Karpas-422 (cell line): ENCODE measurements at regions not wholly inside any gene's neighbourhood (a gene's known extent, or its start where the extent isn't known, plus 50 kb on each side); places are given as distances from the start of the nearest gene placed in this dataset.

Experiments used
- DNase-seq: peaks from one replicate; pipeline ENCODE4 v3.0.0-alpha.2; 2015
- H2AFZ ChIP-seq: fragments of 200-600 bp; sonication (generic); 2 replicates; pipeline ENCODE4 v1.6.1; 2014; ENCODE audit warnings: antibody characterized with exemption, low read length, mixed read lengths
- H3K27ac ChIP-seq: fragments of 200-600 bp; sonication (generic); 2 replicates; pipeline ENCODE4 v1.5.1; 2014; ENCODE audit warnings: mild to moderate bottlenecking, low read length, moderate library complexity
- H3K27me3 ChIP-seq: fragments of 200-600 bp; sonication (generic); 2 replicates; pipeline ENCODE4 v1.6.1; 2014; ENCODE audit warnings: low read length, mixed read lengths
- H3K36me3 ChIP-seq: fragments of 200-600 bp; sonication (generic); 2 replicates; pipeline ENCODE4 v1.6.1; 2014; ENCODE audit warnings: low read length, mixed read lengths; ENCODE audit not compliant: insufficient read depth
- H3K4me1 ChIP-seq: fragments of 200-600 bp; sonication (generic); 2 replicates; pipeline ENCODE4 v1.6.1; 2014; ENCODE audit warnings: mild to moderate bottlenecking, low read length, mixed read lengths
- H3K4me2 ChIP-seq: fragments of 200-600 bp; sonication (generic); 2 replicates; pipeline ENCODE4 v1.6.1; 2014; ENCODE audit warnings: low read length, low read depth, mild to moderate bottlenecking; ENCODE audit not compliant: poor library complexity, severe bottlenecking
- H3K4me3 ChIP-seq: fragments of 200-600 bp; sonication (generic); 2 replicates; pipeline ENCODE4 v1.5.1; 2014; ENCODE audit warnings: mild to moderate bottlenecking, antibody characterized with exemption, low read length, mixed read lengths
- H3K79me2 ChIP-seq: fragments of 200-600 bp; sonication (generic); 2 replicates; pipeline ENCODE4 v1.6.1; 2014; ENCODE audit warnings: mild to moderate bottlenecking, low read length, mixed read lengths
- H3K9ac ChIP-seq: fragments of 200-600 bp; sonication (generic); 2 replicates; pipeline ENCODE4 v1.6.0; 2014; ENCODE audit warnings: low read length
- H3K9me2 ChIP-seq: fragments of 200-600 bp; sonication (generic), shearing (Covaris generic); replicated peaks from 2 replicates; pipeline ENCODE4 v1.6.0; 2014; ENCODE audit warnings: mild to moderate bottlenecking, low read length, moderate library complexity; ENCODE audit not compliant: insufficient read depth
- H3K9me3 ChIP-seq: fragments of 300-700, 200-600 bp; sonication (generic); 2 replicates; pipeline ENCODE4 v1.6.1; 2014; ENCODE audit warnings: low read length, mixed read lengths
- H4K20me1 ChIP-seq: fragments of 200-600 bp; sonication (generic); 2 replicates; pipeline ENCODE4 v1.6.1; 2014; ENCODE audit warnings: mild to moderate bottlenecking, antibody characterized with exemption, low read length, low read depth; ENCODE audit not compliant: insufficient read depth

GRCh38 chr3:178297740-178298139 is 238.5 kb upstream of the KCNMB2 start:
- Histone ChIP-seq H3K4me2 (no peak overlapping the region), H3K27ac (no peak overlapping the region), H4K20me1 (no peaks in the 10 kb centered on the region), H3K9me3 (no peaks in the 10 kb centered on the region; the same call in 1 of the 2 replicates), H3K36me3 (no peaks in the 10 kb centered on the region), H3K9me2 (no peaks in the 10 kb centered on the region), H3K79me2 (no peaks in the 10 kb centered on the region), H3K4me3 (no peak overlapping the region), H3K9ac (no peak overlapping the region), H3K27me3 (no peaks in the 10 kb centered on the region), H2AFZ (no peak overlapping the region), H3K4me1 (no peaks in the 10 kb centered on the region)
- no peak for DNase-seq

- no peaks in the 10 kb centered on the region for H3K9me3 ChIP-seq
- no peak overlapping the region for H2AFZ ChIP-seq
- H3K4me2 ChIP-seq: no peak overlapping the region
- H3K4me1 ChIP-seq: no peaks in the 10 kb centered on the region
- no peak overlapping the region for H3K4me3 ChIP-seq
- no peak for DNase-seq
- no peak overlapping the region for H3K9ac ChIP-seq
- no peaks in the 10 kb centered on the region for H3K27me3 ChIP-seq
- H4K20me1 ChIP-seq: no peaks in the 10 kb centered on the region
- no peaks in the 10 kb centered on the region for H3K79me2 ChIP-seq
- H3K9me2 ChIP-seq: no peaks in the 10 kb centered on the region
- H3K27ac ChIP-seq: no peak overlapping the region
- H3K36me3 ChIP-seq: no peaks in the 10 kb centered on the region
Observed at GRCh38 chr3:178300441-178300959, 235.7 kb upstream of the KCNMB2 start.

- Histone ChIP-seq H3K4me1 (no peaks in the 10 kb centered on the region), H3K9me2 (no peaks in the 10 kb centered on the region; the same call in 1 of the 2 replicates), H2AFZ (no peak overlapping the region), H3K4me3 (no peak overlapping the region), H3K4me2 (no peak overlapping the region), H3K79me2 (no peaks in the 10 kb centered on the region), H3K27ac (no peak overlapping the region), H4K20me1 (no peaks in the 10 kb centered on the region), H3K27me3 (no peaks in the 10 kb centered on the region), H3K9me3 (no peaks in the 10 kb centered on the region), H3K9ac (no peak overlapping the region), H3K36me3 (no peaks in the 10 kb centered on the region)
- no peak for DNase-seq
Observed at GRCh38 chr3:178302966-178303930, 233.0 kb upstream of the KCNMB2 start.

GRCh38 chr3:178304758-178305467 is 231.3 kb upstream of the KCNMB2 start:
- Histone ChIP-seq H2AFZ (no peak overlapping the region), H3K9ac (no peak overlapping the region), H3K4me1 (no peaks in the 10 kb centered on the region), H3K27me3 (no peaks in the 10 kb centered on the region), H3K4me3 (no peak overlapping the region), H3K9me2 (no peaks in the 10 kb centered on the region; the same call in 1 of the 2 replicates), H3K4me2 (no peak overlapping the region), H4K20me1 (no peaks in the 10 kb centered on the region), H3K79me2 (no peaks in the 10 kb centered on the region), H3K27ac (no peak overlapping the region), H3K9me3 (no peaks in the 10 kb centered on the region), H3K36me3 (no peaks in the 10 kb centered on the region)
- DNase-seq: no peak

GRCh38 chr3:178306432-178307115 is 229.7 kb upstream of the KCNMB2 start:
- Histone ChIP-seq H2AFZ (no peak overlapping the region), H3K36me3 (no peaks in the 10 kb centered on the region), H3K9me2 (no peaks in the 10 kb centered on the region; the same call in 1 of the 2 replicates), H3K9ac (no peak overlapping the region), H3K79me2 (no peaks in the 10 kb centered on the region), H3K27me3 (no peaks in the 10 kb centered on the region), H4K20me1 (no peaks in the 10 kb centered on the region), H3K9me3 (no peaks in the 10 kb centered on the region), H3K4me1 (no peaks in the 10 kb centered on the region), H3K4me3 (no peak overlapping the region), H3K4me2 (no peak overlapping the region), H3K27ac (no peak overlapping the region)
- no peak for DNase-seq

GRCh38 chr3:178308771-178309170 is 227.5 kb upstream of the KCNMB2 start:
- Histone ChIP-seq H2AFZ (no peak overlapping the region), H3K36me3 (no peaks in the 10 kb centered on the region), H3K4me1 (no peaks in the 10 kb centered on the region), H3K27ac (no peak overlapping the region), H3K4me2 (no peak overlapping the region), H3K4me3 (no peak overlapping the region), H3K9ac (no peak overlapping the region), H3K27me3 (no peaks in the 10 kb centered on the region), H3K9me3 (no peaks in the 10 kb centered on the region), H3K79me2 (no peaks in the 10 kb centered on the region), H3K9me2 (no peaks in the 10 kb centered on the region; the same call in 1 of the 2 replicates), H4K20me1 (no peaks in the 10 kb centered on the region)
- DNase-seq: no peak

GRCh38 chr3:178310949-178311348 is 225.3 kb upstream of the KCNMB2 start:
- DNase-seq: no peak
- H3K9me2 ChIP-seq: no peaks in the 10 kb centered on the region; the same call in 1 of the 2 replicates
- no peaks in the 10 kb centered on the region for H3K79me2 ChIP-seq
- no peak overlapping the region for H3K4me3 ChIP-seq
- no peak overlapping the region for H3K4me2 ChIP-seq
- H3K4me1 ChIP-seq: no peaks in the 10 kb centered on the region
- no peaks in the 10 kb centered on the region for H3K27me3 ChIP-seq
- no peaks in the 10 kb centered on the region for H4K20me1 ChIP-seq
- no peaks in the 10 kb centered on the region for H3K9me3 ChIP-seq
- no peaks in the 10 kb centered on the region for H3K36me3 ChIP-seq
- no peak overlapping the region for H3K9ac ChIP-seq
- H3K27ac ChIP-seq: no peak overlapping the region
- no peak overlapping the region for H2AFZ ChIP-seq

GRCh38 chr3:178313716-178314115 is 222.5 kb upstream of the KCNMB2 start:
- Histone ChIP-seq H3K27me3 (no peaks in the 10 kb centered on the region), H3K9me3 (no peaks in the 10 kb centered on the region), H2AFZ (no peak overlapping the region), H4K20me1 (no peaks in the 10 kb centered on the region), H3K4me1 (no peaks in the 10 kb centered on the region), H3K79me2 (no peaks in the 10 kb centered on the region), H3K4me3 (no peak overlapping the region), H3K4me2 (no peak overlapping the region), H3K27ac (no peak overlapping the region), H3K9me2 (no peaks in the 10 kb centered on the region), H3K9ac (no peak overlapping the region), H3K36me3 (no peaks in the 10 kb centered on the region)
- DNase-seq: no peak
